Stimulated activated CD4-positive, alpha-beta T cell treated with anti-CD3 and anti-CD28 coated beads, Interleukin-15, amount 100 ng/mL, for 24 hours (primary cell): ENCODE measurements at regions not wholly inside any gene's neighbourhood (a gene's known extent, or its start where the extent isn't known, plus 50 kb on each side); places are given as distances from the start of the nearest gene placed in this dataset.
"Not testable (repeated sequence)": the region's sequence is repeated elsewhere in the genome, so short reads cannot be mapped to it uniquely, and the experiment has no call there.

ENCODE experiments used
- DNase-seq: peaks from one replicate; pipeline ENCODE4 v3.0.0-alpha.2; 2020

GRCh38 chrX:18002791-18003190 lies 141.7 kb upstream of the RAI2 start:
- no peak for DNase-seq

GRCh38 chrX:17994429-17994828 lies 133.3 kb upstream of the RAI2 start:
- DNase-seq, result no peak

GRCh38 chrX:17993062-17993461 lies 132.0 kb upstream of the RAI2 start:
- DNase-seq, result no peak

- DNase-seq, result no peak
Measured at GRCh38 chrX:17990532-17990931, 129.4 kb upstream of the RAI2 start.

- DNase-seq, result no peak
Measured at GRCh38 chrX:17987783-17988182, 126.7 kb upstream of the RAI2 start.

GRCh38 chrX:17986977-17987376 lies 125.9 kb upstream of the RAI2 start:
- no peak for DNase-seq

- DNase-seq, result no peak
Measured at GRCh38 chrX:17986440-17986839, 125.3 kb upstream of the RAI2 start.

- DNase-seq, result no peak
Measured at GRCh38 chrX:17984415-17984814, 123.3 kb upstream of the RAI2 start.

GRCh38 chrX:17983389-17983788 lies 122.3 kb upstream of the RAI2 start:
- no peak for DNase-seq

- no peak for DNase-seq
Measured at GRCh38 chrX:17977696-17978095, 116.6 kb upstream of the RAI2 start.

GRCh38 chrX:17976955-17977354 lies 115.9 kb upstream of the RAI2 start:
- no peak for DNase-seq

- DNase-seq, result not testable (repeated sequence)
Measured at GRCh38 chrX:17975349-17975748, 114.3 kb upstream of the RAI2 start.

GRCh38 chrX:17968367-17968766 lies 107.3 kb upstream of the RAI2 start:
- no peak for DNase-seq

- no peak for DNase-seq
Measured at GRCh38 chrX:17967888-17968287, 106.8 kb upstream of the RAI2 start.

GRCh38 chrX:17964871-17965270 lies 103.8 kb upstream of the RAI2 start:
- DNase-seq, result no peak

- DNase-seq, result no peak
Measured at GRCh38 chrX:17960891-17961290, 99.8 kb upstream of the RAI2 start.

- peak; percentile 1 for DNase-seq
Measured at GRCh38 chrX:17944833-17945497, 83.9 kb upstream of the RAI2 start.

GRCh38 chrX:17941171-17941570 lies 80.1 kb upstream of the RAI2 start:
- DNase-seq, result not testable (repeated sequence)

- DNase-seq, result no peak
Measured at GRCh38 chrX:17939724-17940123, 78.6 kb upstream of the RAI2 start.

GRCh38 chrX:17933856-17934255 lies 72.8 kb upstream of the RAI2 start:
- DNase-seq, result no peak

- DNase-seq, result no peak
Measured at GRCh38 chrX:17932781-17933180, 71.7 kb upstream of the RAI2 start.

GRCh38 chrX:17931855-17932254 lies 70.8 kb upstream of the RAI2 start:
- DNase-seq, result no peak

GRCh38 chrX:17930850-17931249 lies 69.8 kb upstream of the RAI2 start:
- no peak for DNase-seq

- DNase-seq, result peak; percentile 1
Measured at GRCh38 chrX:17923546-17923945, 62.4 kb upstream of the RAI2 start.

GRCh38 chrX:17922303-17922702 lies 61.2 kb upstream of the RAI2 start:
- no peak for DNase-seq
